GM12892 (cell line): ENCODE measurements at regions not wholly inside any gene's neighbourhood (a gene's known extent, or its start where the extent isn't known, plus 50 kb on each side); places are given as distances from the start of the nearest gene placed in this dataset.

Source experiments
- POLR2A ChIP-seq: IDR thresholded peaks from 2 replicates; pipeline ENCODE4 v1.6.1; 2011; ENCODE audit warnings: low read depth, low read length, control low read depth
- POLR2AphosphoS5 ChIP-seq: IDR thresholded peaks from 2 replicates; pipeline ENCODE4 v1.6.1; 2011; ENCODE audit warnings: low read depth, low read length, control low read depth
- TAF1 ChIP-seq: IDR thresholded peaks from 2 replicates; pipeline ENCODE4 v1.6.1; 2011; ENCODE audit warnings: low read depth, mild to moderate bottlenecking, control low read depth, low read length, borderline replicate concordance

DNA sequence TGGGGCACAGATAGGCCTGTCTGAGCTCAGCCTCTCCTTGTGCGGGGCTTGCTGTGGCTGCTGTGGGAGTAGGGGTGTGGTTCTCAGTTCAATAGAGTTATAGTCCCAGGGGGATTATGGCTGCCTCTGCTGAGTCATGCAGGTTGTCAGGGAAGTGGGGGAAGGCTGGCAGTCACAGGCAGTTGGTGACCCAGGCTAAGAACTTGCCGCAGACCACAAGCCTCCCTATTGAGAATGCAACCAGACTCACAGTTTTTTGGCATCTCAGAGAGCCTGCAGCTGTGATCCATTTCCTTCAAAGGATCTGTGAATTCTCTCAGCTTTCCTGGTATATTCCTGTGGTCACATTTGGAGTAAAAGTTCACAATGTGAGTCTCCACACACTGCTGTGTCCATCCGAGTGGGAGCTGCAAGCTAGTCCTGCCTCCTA is 364.9 kb downstream of the ZNF674 start:
- TF ChIP-seq POLR2AphosphoS5 (no peak), POLR2A (no peak), TAF1 (no peak)
